B cell (primary cell): ENCODE measurements at regions not wholly inside any gene's neighbourhood (a gene's known extent, or its start where the extent isn't known, plus 50 kb on each side); places are given as distances from the start of the nearest gene placed in this dataset.

Source experiments
- ATAC-seq: fragments of 200-7000 bp; cut with Tn5 transposase; one replicate; pipeline ENCODE4 v1.10.0; 2021; ENCODE audit warnings: low read depth, mild to moderate bottlenecking, moderate number of reproducible peaks, moderate library complexity
- CTCF ChIA-PET: fragments of 350-600 bp; sonication (Branson Sonifier 250); formaldehyde crosslinking; loops from one replicate; lab custom pipeline; 2021; ENCODE audit warnings: antibody characterized with exemption, inconsistent platforms; lab: Charles Lee
- POLR2A ChIA-PET: fragments of 350-600 bp; sonication (Branson Sonifier 250); formaldehyde crosslinking; loops from one replicate; lab custom pipeline; 2021; ENCODE audit warnings: antibody characterized with exemption; lab: Charles Lee
- DNase-seq: peaks from one replicate; pipeline ENCODE4 v3.0.0; 2013
- H2AFZ ChIP-seq: 2 replicates; pipeline ENCODE4 v1.6.1; 2012; ENCODE audit warnings: mild to moderate bottlenecking, low read depth, low read length; ENCODE audit not compliant: insufficient read depth, poor library complexity, severe bottlenecking
- H3K27ac ChIP-seq, 2 donors: 1 replicate in 1 of 2; 2 replicates in 1 of 2; pipeline ENCODE4 v1.5.1; 2012 to 2013; ENCODE audit warnings: low read length in 2 of 2, mild to moderate bottlenecking in 2 of 2, moderate library complexity in 1 of 2
- H3K27me3 ChIP-seq, 4 experiments: fragments of 200-600 bp in 1 of 4; sonication (generic) in 1 of 4; replicated peaks in 1 of 4; 1 replicate in 2 of 4; 2 replicates in 2 of 4; pipeline versions ENCODE4 v1.6.1 to v1.7.0; 2013 to 2016; ENCODE audit warnings: low read length in 3 of 4, mild to moderate bottlenecking in 2 of 4, mixed read lengths in 1 of 4, moderate library complexity in 1 of 4; ENCODE audit not compliant: insufficient read depth in 4 of 4, control insufficient read depth in 3 of 4; ENCODE audit errors: control extremely low read depth in 1 of 4
- H3K36me3 ChIP-seq, 2 experiments: replicated peaks in 1 of 2; 1 replicate in 1 of 2; 2 replicates in 1 of 2; pipeline versions ENCODE4 v1.6.1 to v1.7.1; 2013; ENCODE audit warnings: low read length in 1 of 2; ENCODE audit not compliant: insufficient read depth in 2 of 2, control insufficient read depth in 1 of 2; ENCODE audit errors: control extremely low read depth in 1 of 2, extremely low read depth in 1 of 2
- H3K4me1 ChIP-seq, 2 donors: fragments of 200-600 bp in 1 of 2; sonication (generic) in 1 of 2; 1 replicate in 1 of 2; 2 replicates in 1 of 2; pipeline versions ENCODE4 v1.5.1 to v1.6.1; 2013 to 2017; ENCODE audit warnings: low read length in 2 of 2; ENCODE audit not compliant: control insufficient read depth in 2 of 2, insufficient read depth in 2 of 2
- H3K4me2 ChIP-seq: replicated peaks from 2 replicates; pipeline ENCODE3; 2012; ENCODE audit warnings: mild to moderate bottlenecking, low read depth, low read length; ENCODE audit not compliant: poor library complexity, severe bottlenecking
- H3K4me3 ChIP-seq, 5 experiments: fragments of 200-600 bp in 1 of 5; sonication (generic) in 1 of 5; 1 replicate in 3 of 5; 2 replicates in 2 of 5; pipeline versions ENCODE4 v1.5.1 to v1.7.0; 2011 to 2016; ENCODE audit warnings: low read length in 4 of 5, mild to moderate bottlenecking in 4 of 5, low read depth in 2 of 5, control low read depth in 1 of 5, moderate library complexity in 1 of 5; ENCODE audit not compliant: insufficient read depth in 1 of 5; ENCODE audit errors: control extremely low read depth in 1 of 5, extremely low read depth in 1 of 5
- H3K79me2 ChIP-seq: fragments of 200-600 bp; sonication (generic); one replicate; pipeline ENCODE4 v1.6.0; 2016; ENCODE audit warnings: low read length; ENCODE audit not compliant: control insufficient read depth, insufficient read depth
- H3K9ac ChIP-seq: fragments of 200-600 bp; sonication (generic); 2 replicates; pipeline ENCODE4 v1.6.1; 2017; ENCODE audit warnings: mild to moderate bottlenecking, low read length, moderate library complexity
- H3K9me3 ChIP-seq, 3 donors: one replicate each; pipeline versions ENCODE4 v1.6.1 to v1.7.1; 2013; ENCODE audit warnings: low read length in 2 of 3; ENCODE audit not compliant: control insufficient read depth in 2 of 3, insufficient read depth in 1 of 3; ENCODE audit errors: control extremely low read depth in 1 of 3
- H4K20me1 ChIP-seq: 2 replicates; pipeline ENCODE4 v1.6.0; 2012; ENCODE audit warnings: mild to moderate bottlenecking, low read length; ENCODE audit not compliant: insufficient read depth, control insufficient read depth, poor library complexity, severe bottlenecking
- H3K27ac Mint-ChIP-seq: one replicate; pipeline ENCODE4 v1.8.0; 2021; ENCODE audit warnings: mixed read lengths
- H3K27me3 Mint-ChIP-seq: one replicate; pipeline ENCODE4 v1.8.0; 2021; ENCODE audit warnings: mixed read lengths
- H3K4me1 Mint-ChIP-seq: one replicate; pipeline ENCODE4 v1.8.0; 2021; ENCODE audit warnings: mixed read lengths
- H3K4me3 Mint-ChIP-seq: one replicate; pipeline ENCODE4 v1.8.0; 2021; ENCODE audit warnings: mixed read lengths
- H3K9me3 Mint-ChIP-seq: one replicate; pipeline ENCODE4 v1.8.0; 2022; ENCODE audit warnings: mixed read lengths; ENCODE audit not compliant: insufficient read depth
- CTCF ChIP-seq: fragments of 200-600 bp; IDR thresholded peaks from one replicate; pipeline ENCODE4 v1.8.0; 2022; ENCODE audit warnings: antibody characterized with exemption, mild to moderate bottlenecking
- EZH2 ChIP-seq: IDR thresholded peaks from 2 replicates; pipeline ENCODE4 v1.6.1; 2012; ENCODE audit warnings: borderline replicate concordance, low read depth, mild to moderate bottlenecking, moderate library complexity, low read length; ENCODE audit not compliant: insufficient read depth, poor library complexity, severe bottlenecking
- WGBS: methylation state at CpG from one replicate; pipeline ENCODE4 v1.1.5; 2013; ENCODE audit warnings: missing lambda C conversion rate; ENCODE audit not compliant: insufficient coverage; 5-methylcytosine and 5-hydroxymethylcytosine counted together
- intact Hi-C: fragments of 100-400 bp; cut with micrococcal nuclease; formaldehyde crosslinking; loops from one replicate; pipeline ENCODE4 v1.10.0; 2022

- Histone ChIP-seq H3K36me3 (no peaks in the 10 kb centered on the region), H4K20me1 (no peaks in the 10 kb centered on the region), H3K79me2 (no peaks in the 10 kb centered on the region), H2AFZ (no peak overlapping the region), H3K4me3 (no peak overlapping the region), H3K9ac (no peak overlapping the region), H3K4me1 (no peaks in the 10 kb centered on the region), H3K4me2 (no peak overlapping the region), H3K9me3 (no peaks in the 10 kb centered on the region), H3K27ac (no peak overlapping the region), H3K27me3 (no peaks in the 10 kb centered on the region)
- intact Hi-C loops = no loop called here
- H3K4me3 Mint-ChIP-seq = no peak overlapping the region
- POLR2A ChIA-PET = no interaction called here
- no peaks in the 10 kb centered on the region for H3K4me1 Mint-ChIP-seq
- TF ChIP-seq EZH2 = no peak
- TF ChIP-seq CTCF = no peak
- DNase-seq (no peak), ATAC-seq (no peak)
- no peaks in the 10 kb centered on the region for H3K9me3 Mint-ChIP-seq
- H3K27ac Mint-ChIP-seq = no peak overlapping the region
- no CpG with 5 or more reads among the region's 2 CpGs for WGBS
- CTCF ChIA-PET = no interaction called here
- no peaks in the 10 kb centered on the region for H3K27me3 Mint-ChIP-seq
These were observed 808.4 kb upstream of the CITED2 start for GRCh38 chr6:140182821-140183220.

GRCh38 chr6:140181876-140182275 is 807.4 kb upstream of the CITED2 start:
- Mint-ChIP-seq H3K27me3 (no peaks in the 10 kb centered on the region), H3K4me3 (no peak overlapping the region), H3K9me3 (no peaks in the 10 kb centered on the region), H3K27ac (no peak overlapping the region), H3K4me1 (no peaks in the 10 kb centered on the region)
- Histone ChIP-seq H4K20me1 (no peaks in the 10 kb centered on the region), H3K4me1 (no peaks in the 10 kb centered on the region), H3K9me3 (no peaks in the 10 kb centered on the region), H3K36me3 (no peaks in the 10 kb centered on the region), H3K79me2 (no peaks in the 10 kb centered on the region), H3K27ac (no peak overlapping the region), H3K4me2 (no peak overlapping the region), H3K9ac (no peak overlapping the region), H2AFZ (no peak overlapping the region), H3K27me3 (no peaks in the 10 kb centered on the region), H3K4me3 (no peak overlapping the region)
- no peak for ATAC-seq
- TF ChIP-seq EZH2 (no peak), CTCF (no peak)
- DNase-seq = no peak
- CTCF ChIA-PET = no interaction called here
- POLR2A ChIA-PET = no interaction called here
- intact Hi-C loops = no loop called here
- WGBS = no CpG with 5 or more reads among the region's 2 CpGs
